CD4-positive, alpha-beta T cell treated with Interleukin-17A for 4 hours (primary cell): ENCODE measurements at regions not wholly inside any gene's neighbourhood (a gene's known extent, or its start where the extent isn't known, plus 50 kb on each side); places are given as distances from the start of the nearest gene placed in this dataset.
"Not testable (repeated sequence)": the region's sequence is repeated elsewhere in the genome, so short reads cannot be mapped to it uniquely, and the experiment has no call there.

Experiments used
- DNase-seq: peaks from one replicate; pipeline ENCODE4 v3.0.0-alpha.2; 2020; ENCODE audit warnings: mixed read lengths

- no peak for DNase-seq
Observed at GRCh38 chr4:149202117-149202516, 613.5 kb downstream of the IQCM start.

GRCh38 chr4:149199594-149199993, 616.0 kb downstream of the IQCM start:
- DNase-seq, result no peak

- DNase-seq, result no peak
Observed at GRCh38 chr4:149194061-149194460, 621.6 kb downstream of the IQCM start.

GRCh38 chr4:149187726-149188125, 627.9 kb downstream of the IQCM start:
- DNase-seq, result no peak

GRCh38 chr4:149183638-149184037, 632.0 kb downstream of the IQCM start:
- DNase-seq, result no peak

GRCh38 chr4:149181459-149181858, 634.2 kb downstream of the IQCM start:
- DNase-seq, result not testable (repeated sequence)

- DNase-seq, result no peak
Observed at GRCh38 chr4:149176039-149176438, 639.6 kb downstream of the IQCM start.

GRCh38 chr4:149175549-149175948, 640.1 kb downstream of the IQCM start:
- no peak for DNase-seq

- DNase-seq, result no peak
Observed at GRCh38 chr4:149173241-149174013, 642.2 kb downstream of the IQCM start.

GRCh38 chr4:149168645-149169044, 647.0 kb downstream of the IQCM start:
- DNase-seq, result no peak

- no peak for DNase-seq
Observed at GRCh38 chr4:149166876-149167275, 648.8 kb downstream of the IQCM start.

GRCh38 chr4:149166365-149166764, 649.3 kb downstream of the IQCM start:
- no peak for DNase-seq

- DNase-seq, result no peak
Observed at GRCh38 chr4:149164282-149164681, 651.4 kb downstream of the IQCM start.

- no peak for DNase-seq
Observed at GRCh38 chr4:149161247-149161646, 654.4 kb downstream of the IQCM start.

GRCh38 chr4:149160370-149160769, 655.3 kb downstream of the IQCM start:
- no peak for DNase-seq

- DNase-seq, result no peak
Observed at GRCh38 chr4:149158817-149159216, 656.8 kb downstream of the IQCM start.

GRCh38 chr4:149145803-149146202, 669.8 kb downstream of the IQCM start:
- DNase-seq, result no peak

- no peak for DNase-seq
Observed at GRCh38 chr4:149144060-149144459, 671.6 kb downstream of the IQCM start.

- no peak for DNase-seq
Observed at GRCh38 chr4:149141391-149141790, 674.3 kb downstream of the IQCM start.

GRCh38 chr4:149140841-149141240, 674.8 kb downstream of the IQCM start:
- no peak for DNase-seq

GRCh38 chr4:149136951-149137620, 678.6 kb downstream of the IQCM start:
- DNase-seq, result no peak

- DNase-seq, result no peak
Observed at GRCh38 chr4:149135062-149135461, 680.6 kb downstream of the IQCM start.

- DNase-seq, result no peak
Observed at GRCh38 chr4:149121023-149121404, 678.8 kb upstream of the NR3C2 start.

- no peak for DNase-seq
Observed at GRCh38 chr4:149120331-149121022, 678.3 kb upstream of the NR3C2 start.
